SK-N-MC (cell line): ENCODE measurements at regions not wholly inside any gene's neighbourhood (a gene's known extent, or its start where the extent isn't known, plus 50 kb on each side); places are given as distances from the start of the nearest gene placed in this dataset.

Source experiments
- EZH2 ChIP-seq: fragments of 200-600 bp; sonication (generic); IDR thresholded peaks from one replicate; pipeline ENCODE4 v1.6.1; 2017; ENCODE audit warnings: antibody characterized with exemption
- POLR2AphosphoS5 ChIP-seq: IDR thresholded peaks from 2 replicates; pipeline ENCODE4 v1.6.1; 2012; ENCODE audit warnings: mild to moderate bottlenecking, low read depth, low read length, borderline replicate concordance

GRCh38 chr7:84610390-84610789 is 415.8 kb upstream of the SEMA3A start:
- TF ChIP-seq EZH2, result no peak
- no peak for TF ChIP-seq POLR2AphosphoS5
